Upper lobe of left lung (tissue), 6 donors: ENCODE measurements at regions not wholly inside any gene's neighbourhood (a gene's known extent, or its start where the extent isn't known, plus 50 kb on each side); places are given as distances from the start of the nearest gene placed in this dataset.
"Not testable (repeated sequence)": the region's sequence is repeated elsewhere in the genome, so short reads cannot be mapped to it uniquely, and the experiment has no call there.

ENCODE experiments used
- ATAC-seq, 2 donors: fragments of 200-7000 bp; cut with Tn5 transposase; one replicate each; pipeline ENCODE4 v1.9.1; 2022; ENCODE audit warnings: mild to moderate bottlenecking in 2 of 2, moderate library complexity in 2 of 2; ENCODE audit not compliant: low FRiP score in 2 of 2
- DNase-seq, 2 donors: peaks; one replicate each; pipeline ENCODE4 v3.0.0-alpha.2; 2019 to 2020
- H3K27ac ChIP-seq, 4 donors: fragments of 200-600 bp; sonication (generic); one replicate each; pipeline ENCODE4 v1.5.1; 2016 to 2019
- H3K27me3 ChIP-seq, 4 donors: fragments of 200-600 bp; sonication (generic); one replicate each; pipeline ENCODE4 v1.5.1; 2017 to 2019
- H3K36me3 ChIP-seq, 4 donors: fragments of 200-600 bp; sonication (generic); one replicate each; pipeline ENCODE4 v1.5.1; 2016 to 2019
- H3K4me1 ChIP-seq, 4 donors: fragments of 200-600 bp; sonication (generic); one replicate each; pipeline ENCODE4 v1.5.1; 2018 to 2019
- H3K4me3 ChIP-seq, 4 donors: fragments of 200-600 bp; sonication (generic); one replicate each; pipeline ENCODE4 v1.5.1; 2017 to 2019; ENCODE audit warnings: mild to moderate bottlenecking in 2 of 4, moderate library complexity in 1 of 4
- H3K9me3 ChIP-seq, 4 donors: fragments of 200-600 bp; sonication (generic); one replicate each; pipeline ENCODE4 v1.5.1; 2018 to 2019
- EP300 ChIP-seq, 4 donors: sonication (generic); formaldehyde crosslinking; IDR thresholded peaks; one replicate each; pipeline ENCODE4 v1.5.1; 2017; ENCODE audit warnings: antibody characterized with exemption in 4 of 4, control low read depth in 2 of 4
- POLR2A ChIP-seq, 4 donors: fragments of 450-650 bp; IDR thresholded peaks; one replicate each; pipeline ENCODE4 v1.5.1; 2016 to 2017; ENCODE audit warnings: antibody characterized with exemption in 4 of 4, mild to moderate bottlenecking in 2 of 4
- POLR2AphosphoS5 ChIP-seq, 2 donors: sonication (generic); formaldehyde crosslinking; IDR thresholded peaks; one replicate each; pipeline ENCODE4 v1.5.1; 2017; ENCODE audit warnings: antibody characterized with exemption in 2 of 2
- WGBS, 2 donors: methylation state at CpG; one replicate each; pipeline ENCODE4 v1.1.5; 2017 to 2018; 5-methylcytosine and 5-hydroxymethylcytosine counted together
- TF ChIP-seq, protein P1 (sequence below), 6 experiments: fragments of 450-650 bp in 4 of 6; fragments of 200-600 bp in 2 of 6; sonication (generic) in 2 of 6; IDR thresholded peaks; one replicate each; pipeline ENCODE4 v1.5.1; 2016 to 2019; ENCODE audit warnings: antibody characterized with exemption in 6 of 6
- donor health status: DM: no; HTN: no; CAD: no; lungs with moderate emphysema.
- donor health status: DM: no; HTN: yes; CAD: no; lungs with severe emphysema.

DNA sequence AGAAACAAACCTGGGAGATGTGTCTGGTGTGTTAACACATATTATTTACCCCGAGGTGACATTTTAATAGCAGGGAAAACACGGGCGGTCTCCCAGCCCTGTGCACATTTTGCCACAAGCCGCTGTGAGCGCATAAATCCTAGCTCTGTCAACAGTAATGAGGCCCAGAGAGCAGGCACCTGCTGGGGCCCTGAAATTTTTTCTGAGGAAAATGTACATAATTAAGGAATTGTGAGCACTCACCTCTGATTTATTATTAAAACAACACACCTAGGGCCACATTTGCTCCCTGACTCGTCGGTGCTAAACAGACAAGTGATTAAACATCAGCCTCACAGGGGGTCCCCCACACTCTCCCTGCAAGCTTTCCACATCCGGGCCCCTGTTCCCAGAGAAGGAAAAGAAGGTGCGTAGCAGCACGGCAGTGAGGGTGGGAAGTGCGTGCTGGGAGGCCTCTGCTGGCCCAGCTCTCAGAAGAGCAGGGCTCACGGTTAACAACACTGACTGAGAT is 616.3 kb downstream of the UQCRFS1 start:
- Histone ChIP-seq H3K27me3 (no peaks in the 10 kb centered on the region), H3K9me3 (no peaks in the 10 kb centered on the region), H3K4me3 (no peak overlapping the region), H3K27ac (no peak overlapping the region), H3K36me3 (no peaks in the 10 kb centered on the region), H3K4me1 (no peaks in the 10 kb centered on the region)
- ATAC-seq = no peak
- WGBS, 2 donors = 70 to 76% methylated on average over 12 of the region's 12 CpGs
- DNase-seq = no peak
- TF ChIP-seq POLR2A (IDR thresholded peaks at IDR 0.05) = no peak
- no peak for TF ChIP-seq EP300 (IDR thresholded peaks at IDR 0.05)
- TF ChIP-seq, protein P1, sequence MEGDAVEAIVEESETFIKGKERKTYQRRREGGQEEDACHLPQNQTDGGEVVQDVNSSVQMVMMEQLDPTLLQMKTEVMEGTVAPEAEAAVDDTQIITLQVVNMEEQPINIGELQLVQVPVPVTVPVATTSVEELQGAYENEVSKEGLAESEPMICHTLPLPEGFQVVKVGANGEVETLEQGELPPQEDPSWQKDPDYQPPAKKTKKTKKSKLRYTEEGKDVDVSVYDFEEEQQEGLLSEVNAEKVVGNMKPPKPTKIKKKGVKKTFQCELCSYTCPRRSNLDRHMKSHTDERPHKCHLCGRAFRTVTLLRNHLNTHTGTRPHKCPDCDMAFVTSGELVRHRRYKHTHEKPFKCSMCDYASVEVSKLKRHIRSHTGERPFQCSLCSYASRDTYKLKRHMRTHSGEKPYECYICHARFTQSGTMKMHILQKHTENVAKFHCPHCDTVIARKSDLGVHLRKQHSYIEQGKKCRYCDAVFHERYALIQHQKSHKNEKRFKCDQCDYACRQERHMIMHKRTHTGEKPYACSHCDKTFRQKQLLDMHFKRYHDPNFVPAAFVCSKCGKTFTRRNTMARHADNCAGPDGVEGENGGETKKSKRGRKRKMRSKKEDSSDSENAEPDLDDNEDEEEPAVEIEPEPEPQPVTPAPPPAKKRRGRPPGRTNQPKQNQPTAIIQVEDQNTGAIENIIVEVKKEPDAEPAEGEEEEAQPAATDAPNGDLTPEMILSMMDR (IDR thresholded peaks at IDR 0.05) = no peak
- TF ChIP-seq POLR2AphosphoS5 (IDR thresholded peaks at IDR 0.05) = no peak

DNA sequence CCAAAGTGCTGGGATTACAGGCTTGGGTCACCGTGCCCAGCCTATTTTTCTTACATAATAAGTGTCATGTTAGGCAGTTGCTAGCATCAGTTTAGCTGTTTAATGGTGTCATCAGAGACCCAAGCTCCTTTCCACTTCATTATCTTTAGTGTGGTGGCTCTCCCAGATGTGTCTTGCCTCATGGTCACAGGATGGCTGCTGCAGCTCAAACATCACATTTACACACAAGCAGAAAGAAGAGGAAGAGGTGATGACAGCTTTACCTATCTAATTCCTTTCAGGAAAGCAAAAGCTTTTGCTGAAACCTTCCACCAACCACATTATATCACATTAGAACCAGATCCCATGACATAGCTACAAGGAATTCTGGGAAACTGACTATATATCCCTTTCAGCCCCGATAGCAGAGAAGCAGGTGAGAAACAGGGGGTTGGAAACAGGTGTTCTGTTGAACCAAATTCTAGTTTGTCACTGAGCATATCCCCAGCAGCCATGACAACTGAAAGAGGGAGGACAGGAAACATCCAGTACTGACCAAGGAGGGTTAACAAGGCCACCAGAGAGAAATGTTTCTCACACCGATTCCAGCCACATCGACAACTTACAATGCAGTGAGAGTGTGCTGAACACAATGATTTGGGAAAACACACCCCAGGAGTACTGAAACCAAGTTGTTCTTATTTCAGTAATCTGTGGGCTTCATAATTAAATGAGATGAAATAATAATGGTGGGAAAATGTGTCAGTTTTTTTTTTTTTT is 617.0 kb downstream of the UQCRFS1 start:
- ATAC-seq (no peak), DNase-seq (no peak)
- H3K9me3 ChIP-seq = no peaks in the 10 kb centered on the region
- H3K4me1 ChIP-seq = no peaks in the 10 kb centered on the region
- H3K27me3 ChIP-seq = no peaks in the 10 kb centered on the region
- no peak overlapping the region for H3K4me3 ChIP-seq
- no peak for TF ChIP-seq POLR2AphosphoS5 (IDR thresholded peaks at IDR 0.05)
- no peak for TF ChIP-seq EP300 (IDR thresholded peaks at IDR 0.05)
- no peak for TF ChIP-seq POLR2A (IDR thresholded peaks at IDR 0.05)
- TF ChIP-seq, protein P1 (IDR thresholded peaks at IDR 0.05) = no peak
- 82 to 91% methylated on average over 4 of the region's 4 CpGs for WGBS, 2 donors
- H3K27ac ChIP-seq = no peak overlapping the region
- H3K36me3 ChIP-seq = no peaks in the 10 kb centered on the region

DNA sequence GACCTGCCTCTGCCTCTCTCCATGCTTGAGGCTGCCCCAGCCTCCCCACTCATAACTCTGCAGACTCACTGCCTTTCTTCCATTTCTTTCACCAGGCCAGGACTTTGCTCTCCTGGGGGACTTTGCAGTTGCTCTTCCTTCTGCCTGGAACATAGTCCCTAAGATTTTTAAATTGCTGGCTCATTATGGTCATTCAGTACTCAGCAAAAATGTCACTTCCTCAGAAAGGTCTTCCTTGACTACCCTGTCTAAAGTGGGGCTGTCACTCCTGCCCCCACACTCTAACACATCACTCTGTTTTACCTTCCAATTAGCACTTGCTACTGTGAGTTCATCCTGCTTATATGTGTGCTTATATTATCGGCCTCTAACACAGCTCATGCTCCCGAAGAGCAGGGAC is 618.2 kb downstream of the UQCRFS1 start:
- no peak for TF ChIP-seq POLR2AphosphoS5 (IDR thresholded peaks at IDR 0.05)
- TF ChIP-seq, protein P1 (IDR thresholded peaks at IDR 0.05) = no peak
- no peak for TF ChIP-seq POLR2A (IDR thresholded peaks at IDR 0.05)
- no peaks in the 10 kb centered on the region for H3K9me3 ChIP-seq
- H3K27ac ChIP-seq = no peak overlapping the region
- no peak for ATAC-seq
- no peaks in the 10 kb centered on the region for H3K4me1 ChIP-seq
- 86 to 97% methylated on average over 2 of the region's 2 CpGs for WGBS, 2 donors
- H3K36me3 ChIP-seq = no peaks in the 10 kb centered on the region
- H3K27me3 ChIP-seq = no peaks in the 10 kb centered on the region
- no peak for DNase-seq
- H3K4me3 ChIP-seq = no peak overlapping the region

- WGBS, 2 donors = 61 to 69% methylated on average over 10 to 11 of the region's 11 CpGs
- not testable (repeated sequence) for H3K36me3 ChIP-seq, H3K9me3 ChIP-seq, ATAC-seq, H3K4me3 ChIP-seq, H3K4me1 ChIP-seq, H3K27ac ChIP-seq, H3K27me3 ChIP-seq
- DNase-seq = peak in 1 of 2 donors; percentile 43
Measured at GRCh38 chr19:28589991-28590411, 623.0 kb downstream of the UQCRFS1 start.

DNA sequence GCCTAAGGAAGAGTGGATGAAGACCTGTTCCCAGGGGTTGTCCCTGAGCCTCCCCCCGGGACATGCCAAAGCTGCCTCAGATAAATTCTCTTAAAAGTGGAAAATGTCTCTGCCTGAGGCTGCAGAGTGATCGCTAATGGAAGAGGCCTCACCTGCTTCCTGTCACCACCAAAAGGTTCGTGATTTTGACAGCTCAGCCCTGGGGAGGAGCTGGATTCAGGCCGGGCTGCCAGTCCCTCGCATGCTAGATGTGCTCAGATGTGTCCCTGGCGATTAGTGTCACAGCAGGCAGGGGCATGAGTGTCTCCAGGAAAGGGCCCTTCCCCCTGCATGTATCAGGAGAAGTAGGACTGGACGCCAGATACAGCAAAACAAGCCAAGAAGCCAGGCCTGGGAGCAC is 626.5 kb downstream of the UQCRFS1 start:
- Histone ChIP-seq H3K4me3 (no peak overlapping the region), H3K4me1 (no peaks in the 10 kb centered on the region), H3K9me3 (no peaks in the 10 kb centered on the region), H3K36me3 (no peaks in the 10 kb centered on the region), H3K27ac (no peak overlapping the region), H3K27me3 (no peaks in the 10 kb centered on the region)
- DNase-seq (no peak), ATAC-seq (no peak)
- TF ChIP-seq, protein P1 (IDR thresholded peaks at IDR 0.05) = no peak
- TF ChIP-seq EP300 (IDR thresholded peaks at IDR 0.05) (no peak), POLR2AphosphoS5 (IDR thresholded peaks at IDR 0.05) (no peak), POLR2A (IDR thresholded peaks at IDR 0.05) (no peak)
- WGBS, 2 donors = 55 to 60% methylated on average over 3 to 7 of the region's 7 CpGs
